Esophagus muscularis mucosa (tissue), 4 donors: ENCODE measurements at regions not wholly inside any gene's neighbourhood (a gene's known extent, or its start where the extent isn't known, plus 50 kb on each side); places are given as distances from the start of the nearest gene placed in this dataset.

Source experiments
- DNase-seq: peaks from one replicate; pipeline ENCODE4 v3.0.0-alpha.2; 2017; ENCODE audit errors: extremely low spot score
- H3K27ac ChIP-seq, 4 donors: fragments of 200-600 bp; sonication (generic); replicated peaks in 1 of 4; 1 replicate in 3 of 4; 2 replicates in 1 of 4; pipeline ENCODE4 v1.5.1; 2016 to 2019; ENCODE audit warnings: mild to moderate bottlenecking in 1 of 4
- H3K27me3 ChIP-seq, 4 donors: fragments of 200-600 bp; sonication (generic); one replicate each; pipeline versions ENCODE4 v1.5.1 to v1.6.0; 2016 to 2019
- H3K36me3 ChIP-seq, 4 donors: fragments of 200-600 bp; sonication (generic); one replicate each; pipeline ENCODE4 v1.5.1; 2016 to 2019
- H3K4me1 ChIP-seq, 4 donors: fragments of 200-600 bp; sonication (generic); one replicate each; pipeline ENCODE4 v1.5.1; 2016 to 2019
- H3K4me3 ChIP-seq, 4 donors: fragments of 200-600 bp; sonication (generic); 1 replicate in 2 of 4; 2 replicates in 2 of 4; pipeline ENCODE4 v1.5.1; 2016 to 2019; ENCODE audit warnings: mild to moderate bottlenecking in 4 of 4, moderate library complexity in 1 of 4
- H3K9me3 ChIP-seq, 4 donors: fragments of 200-600 bp; sonication (generic); 1 replicate in 3 of 4; 2 replicates in 1 of 4; pipeline ENCODE4 v1.5.1; 2016 to 2019
- EP300 ChIP-seq: sonication (generic); formaldehyde crosslinking; IDR thresholded peaks from one replicate; pipeline ENCODE4 v1.6.1; 2017; ENCODE audit warnings: antibody characterized with exemption
- POLR2A ChIP-seq: fragments of 450-650 bp; IDR thresholded peaks from one replicate; pipeline ENCODE4 v1.6.1; 2017; ENCODE audit warnings: antibody characterized with exemption, moderate library complexity, mild to moderate bottlenecking, low read depth
- POLR2AphosphoS5 ChIP-seq, 2 donors: sonication (generic); formaldehyde crosslinking; IDR thresholded peaks; one replicate each; pipeline ENCODE4 v1.6.1; 2017; ENCODE audit warnings: antibody characterized with exemption in 2 of 2
- WGBS: methylation state at CpG from one replicate; pipeline ENCODE4 v1.1.5; 2018; 5-methylcytosine and 5-hydroxymethylcytosine counted together
- intact Hi-C: fragments of 100-400 bp; cut with DNase I; formaldehyde crosslinking; loops from one replicate; pipeline ENCODE4 v1.15.1; 2023
- TF ChIP-seq, protein P1 (sequence below), 3 experiments: fragments of 200-600 bp in 2 of 3; fragments of 450-650 bp in 1 of 3; sonication (generic) in 2 of 3; IDR thresholded peaks; one replicate each; pipeline ENCODE4 v1.5.1; 2017 to 2019; ENCODE audit warnings: antibody characterized with exemption in 3 of 3, mild to moderate bottlenecking in 2 of 3, moderate library complexity in 1 of 3

DNA sequence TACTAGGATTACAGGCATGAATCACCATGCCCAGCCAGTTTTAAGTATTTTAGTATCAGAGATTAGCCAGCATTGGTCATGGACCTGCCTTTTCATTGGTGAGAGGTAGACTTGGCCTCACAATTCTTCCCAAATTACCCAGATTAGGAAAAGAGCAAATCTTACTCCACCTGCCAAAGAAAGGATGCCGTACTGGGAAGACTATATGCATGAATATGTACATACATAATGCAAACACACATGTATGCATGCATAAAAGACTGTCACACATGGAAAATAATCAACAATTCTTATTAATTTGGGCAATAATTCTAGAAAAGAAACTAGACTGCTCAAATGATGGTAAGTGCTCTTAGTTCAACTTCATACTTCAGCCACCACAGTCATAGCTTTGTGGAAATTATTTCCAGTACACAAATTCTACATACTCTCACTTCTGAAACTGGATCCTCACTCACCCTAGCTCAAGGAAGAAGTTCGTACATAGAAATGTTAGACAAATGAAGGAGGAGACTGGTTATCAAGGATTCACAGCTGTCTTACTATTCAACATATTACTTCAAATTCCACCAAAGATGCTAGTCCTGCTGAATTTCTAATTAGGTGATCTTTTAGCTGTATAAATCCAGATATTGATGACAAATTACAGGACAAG is 73.7 kb downstream of the MINAR2 start:
- no peak for DNase-seq
- H3K4me1 ChIP-seq, result no peaks in the 10 kb centered on the region
- intact Hi-C loops, result no loop called here
- H3K4me3 ChIP-seq, result no peak overlapping the region
- 91% methylated on average over 2 of the region's 2 CpGs for WGBS
- H3K36me3 ChIP-seq, result no peaks in the 10 kb centered on the region
- H3K27ac ChIP-seq, result no peak overlapping the region
- no peak for TF ChIP-seq POLR2AphosphoS5 (IDR thresholded peaks at IDR 0.05)
- no peak for TF ChIP-seq POLR2A
- TF ChIP-seq, protein P1, sequence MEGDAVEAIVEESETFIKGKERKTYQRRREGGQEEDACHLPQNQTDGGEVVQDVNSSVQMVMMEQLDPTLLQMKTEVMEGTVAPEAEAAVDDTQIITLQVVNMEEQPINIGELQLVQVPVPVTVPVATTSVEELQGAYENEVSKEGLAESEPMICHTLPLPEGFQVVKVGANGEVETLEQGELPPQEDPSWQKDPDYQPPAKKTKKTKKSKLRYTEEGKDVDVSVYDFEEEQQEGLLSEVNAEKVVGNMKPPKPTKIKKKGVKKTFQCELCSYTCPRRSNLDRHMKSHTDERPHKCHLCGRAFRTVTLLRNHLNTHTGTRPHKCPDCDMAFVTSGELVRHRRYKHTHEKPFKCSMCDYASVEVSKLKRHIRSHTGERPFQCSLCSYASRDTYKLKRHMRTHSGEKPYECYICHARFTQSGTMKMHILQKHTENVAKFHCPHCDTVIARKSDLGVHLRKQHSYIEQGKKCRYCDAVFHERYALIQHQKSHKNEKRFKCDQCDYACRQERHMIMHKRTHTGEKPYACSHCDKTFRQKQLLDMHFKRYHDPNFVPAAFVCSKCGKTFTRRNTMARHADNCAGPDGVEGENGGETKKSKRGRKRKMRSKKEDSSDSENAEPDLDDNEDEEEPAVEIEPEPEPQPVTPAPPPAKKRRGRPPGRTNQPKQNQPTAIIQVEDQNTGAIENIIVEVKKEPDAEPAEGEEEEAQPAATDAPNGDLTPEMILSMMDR (IDR thresholded peaks at IDR 0.05), result no peak
- TF ChIP-seq EP300, result no peak
- peaks cover 0 to 3% (median 0%) of the 10 kb centered on the region in 4 donors for H3K9me3 ChIP-seq
- H3K27me3 ChIP-seq, result no peaks in the 10 kb centered on the region

DNA sequence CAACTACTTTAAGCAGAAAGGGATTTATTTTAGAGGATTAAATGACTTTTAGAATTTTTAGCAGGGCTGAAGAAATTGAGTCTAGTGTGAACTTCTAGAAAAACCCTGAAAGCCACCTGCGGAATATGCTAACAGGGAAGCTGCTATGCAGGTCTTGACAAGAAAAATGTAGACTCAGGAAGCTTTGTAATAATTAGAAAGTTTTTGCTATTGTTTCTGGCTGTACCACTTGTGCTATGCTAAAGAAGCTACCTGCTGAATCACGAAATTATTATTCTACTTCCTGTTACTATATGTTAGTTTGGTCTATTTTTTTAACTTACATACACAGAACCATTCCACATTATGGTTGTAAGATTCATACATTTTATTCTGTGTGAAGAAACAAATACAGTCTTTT is 74.0 kb upstream of the CHSY3 start:
- Histone ChIP-seq H3K4me1 (no peaks in the 10 kb centered on the region), H3K4me3 (no peak overlapping the region), H3K27ac (no peak overlapping the region), H3K36me3 (no peaks in the 10 kb centered on the region), H3K27me3 (no peaks in the 10 kb centered on the region), H3K9me3 (no peaks in the 10 kb centered on the region)
- WGBS, result 78% methylated on average over 2 of the region's 2 CpGs
- no peak for DNase-seq
- intact Hi-C loops, result no loop called here
- TF ChIP-seq POLR2AphosphoS5 (IDR thresholded peaks at IDR 0.05) (no peak), POLR2A (no peak), EP300 (no peak)
- TF ChIP-seq, protein P1 (IDR thresholded peaks at IDR 0.05), result no peak

DNA sequence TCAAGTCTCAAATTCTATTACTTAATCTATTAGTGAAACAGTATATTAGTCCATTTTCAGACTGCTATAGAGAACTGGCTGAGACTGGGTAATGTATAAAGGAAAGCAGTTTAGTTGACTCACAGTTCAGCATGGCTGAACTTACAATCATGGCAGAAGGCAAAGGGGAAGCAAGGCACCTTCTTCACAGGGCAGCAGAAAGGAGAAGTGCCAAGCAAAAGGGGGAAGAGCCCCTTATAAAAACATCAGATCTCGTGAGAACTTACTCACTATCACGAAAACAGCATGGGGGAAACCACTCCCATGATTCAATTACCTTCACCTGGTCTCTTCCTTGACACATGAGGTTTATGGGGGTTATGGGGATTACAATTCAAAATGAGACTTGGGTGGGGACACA is 67.9 kb upstream of the CHSY3 start:
- H3K27ac ChIP-seq, result no peak overlapping the region
- intact Hi-C loops, result no loop called here
- H3K36me3 ChIP-seq, result no peaks in the 10 kb centered on the region
- no peaks in the 10 kb centered on the region for H3K27me3 ChIP-seq
- no peaks in the 10 kb centered on the region for H3K4me1 ChIP-seq
- TF ChIP-seq, protein P1 (IDR thresholded peaks at IDR 0.05), result no peak
- no peak for DNase-seq
- no peaks in the 10 kb centered on the region for H3K9me3 ChIP-seq
- no peak overlapping the region for H3K4me3 ChIP-seq
- WGBS, result 64% methylated on average over 2 of the region's 2 CpGs

- intact Hi-C loops, result no loop called here
- no peaks in the 10 kb centered on the region for H3K36me3 ChIP-seq
- H3K27me3 ChIP-seq, result no peaks in the 10 kb centered on the region
- DNase-seq, result no peak
- no peak overlapping the region for H3K4me3 ChIP-seq
- H3K4me1 ChIP-seq, result no peaks in the 10 kb centered on the region
- TF ChIP-seq, protein P1 (IDR thresholded peaks at IDR 0.05), result no peak
- TF ChIP-seq POLR2AphosphoS5 (IDR thresholded peaks at IDR 0.05) (no peak), EP300 (no peak), POLR2A (no peak)
- no peak overlapping the region for H3K27ac ChIP-seq
- no peaks in the 10 kb centered on the region for H3K9me3 ChIP-seq
These were observed 59.5 kb upstream of the CHSY3 start for GRCh38 chr5:129844764-129845163.

- Histone ChIP-seq H3K27me3 (no peaks in the 10 kb centered on the region), H3K4me1 (no peaks in the 10 kb centered on the region), H3K4me3 (no peak overlapping the region), H3K36me3 (no peaks in the 10 kb centered on the region), H3K9me3 (no peaks in the 10 kb centered on the region), H3K27ac (no peak overlapping the region)
- 29% methylated on average over 6 of the region's 6 CpGs for WGBS
- intact Hi-C loops, result loop anchor here (2.0 kb wide), 1 partner anchor 82 kb away; no protein-coding TSS in a partner anchor
- DNase-seq, result no peak
- TF ChIP-seq, protein P1 (IDR thresholded peaks at IDR 0.05), result peak; percentile 76 to 91 (median 86)
- TF ChIP-seq EP300, result no peak
These were observed 51.4 kb upstream of the CHSY3 start for GRCh38 chr5:129852747-129853352.
